ENCODE measurements at regions not wholly inside any gene's neighbourhood (a gene's known extent, or its start where the extent isn't known, plus 50 kb on each side); places are given as distances from the start of the nearest gene placed in this dataset.

GRCh38 chr3:25099666-25100065 is 328.4 kb upstream of the RARB start:
- DNase-seq (ENCODE audit: low read depth) = no peak

- no peak for DNase-seq (ENCODE audit: low read depth)
Observed at GRCh38 chr3:25103391-25103790, 324.7 kb upstream of the RARB start.

- DNase-seq (ENCODE audit: low read depth) = no peak
Observed at GRCh38 chr3:25107918-25108617, 320.0 kb upstream of the RARB start.

- DNase-seq (ENCODE audit: low read depth) = no peak
Observed at GRCh38 chr3:25110642-25111041, 317.4 kb upstream of the RARB start.

GRCh38 chr3:25113891-25114290 is 314.2 kb upstream of the RARB start:
- no peak for DNase-seq (ENCODE audit: low read depth)

GRCh38 chr3:25114532-25114931 is 313.5 kb upstream of the RARB start:
- DNase-seq (ENCODE audit: low read depth) = no peak

- no peak for DNase-seq (ENCODE audit: low read depth)
Observed at GRCh38 chr3:25117005-25117593, 311.0 kb upstream of the RARB start.

- no peak for DNase-seq (ENCODE audit: low read depth)
Observed at GRCh38 chr3:25119682-25120081, 308.4 kb upstream of the RARB start.

- DNase-seq (ENCODE audit: low read depth) = no peak
Observed at GRCh38 chr3:25120665-25121064, 307.4 kb upstream of the RARB start.

GRCh38 chr3:25125201-25125600 is 302.9 kb upstream of the RARB start:
- no peak for DNase-seq (ENCODE audit: low read depth)

GRCh38 chr3:25128735-25129134 is 299.3 kb upstream of the RARB start:
- DNase-seq (ENCODE audit: low read depth) = no peak

GRCh38 chr3:25130724-25131520 is 297.1 kb upstream of the RARB start:
- no peak for DNase-seq (ENCODE audit: low read depth)

- no peak for DNase-seq (ENCODE audit: low read depth)
Observed at GRCh38 chr3:25133588-25133987, 294.5 kb upstream of the RARB start.

- DNase-seq (ENCODE audit: low read depth) = no peak
Observed at GRCh38 chr3:25137606-25138005, 290.5 kb upstream of the RARB start.

- DNase-seq (ENCODE audit: low read depth) = no peak
Observed at GRCh38 chr3:25139267-25139666, 288.8 kb upstream of the RARB start.

GRCh38 chr3:25142609-25143355 is 285.3 kb upstream of the RARB start:
- no peak for DNase-seq (ENCODE audit: low read depth)

- no peak for DNase-seq (ENCODE audit: low read depth)
Observed at GRCh38 chr3:25143356-25144025, 284.6 kb upstream of the RARB start.

GRCh38 chr3:25144430-25144829 is 283.6 kb upstream of the RARB start:
- DNase-seq (ENCODE audit: low read depth) = no peak

- no peak for DNase-seq (ENCODE audit: low read depth)
Observed at GRCh38 chr3:25145176-25145575, 282.9 kb upstream of the RARB start.

- no peak for DNase-seq (ENCODE audit: low read depth)
Observed at GRCh38 chr3:25150199-25150598, 277.9 kb upstream of the RARB start.

- no peak for DNase-seq (ENCODE audit: low read depth)
Observed at GRCh38 chr3:25151281-25151902, 276.7 kb upstream of the RARB start.

GRCh38 chr3:25151903-25152295 is 276.2 kb upstream of the RARB start:
- DNase-seq (ENCODE audit: low read depth) = no peak
